Memory B cell (primary cell): ENCODE measurements at regions not wholly inside any gene's neighbourhood (a gene's known extent, or its start where the extent isn't known, plus 50 kb on each side); places are given as distances from the start of the nearest gene placed in this dataset.

Experiments
- ATAC-seq: fragments of 150-1000 bp; cut with Tn5 transposase; 2 replicates; pipeline ENCODE4 v1.10.0; 2021; ENCODE audit warnings: low read depth, mild to moderate bottlenecking, moderate library complexity
- DNase-seq, 2 donors: peaks; one replicate each; pipeline ENCODE4 v3.0.0; 2022; ENCODE audit warnings: low spot score in 2 of 2
- H3K27ac Mint-ChIP-seq: one replicate; pipeline ENCODE4 v1.8.0; 2022; ENCODE audit warnings: mild to moderate bottlenecking, moderate library complexity, mixed read lengths
- H3K27me3 Mint-ChIP-seq: one replicate; pipeline ENCODE4 v1.8.0; 2022; ENCODE audit warnings: mixed read lengths
- H3K36me3 Mint-ChIP-seq: one replicate; pipeline ENCODE4 v1.8.0; 2022; ENCODE audit warnings: mild to moderate bottlenecking, mixed read lengths
- H3K4me1 Mint-ChIP-seq: one replicate; pipeline ENCODE4 v1.8.0; 2022; ENCODE audit warnings: mixed read lengths
- H3K4me3 Mint-ChIP-seq: one replicate; pipeline ENCODE4 v1.8.0; 2022; ENCODE audit warnings: mild to moderate bottlenecking, moderate library complexity, mixed read lengths
- H3K9me3 Mint-ChIP-seq: one replicate; pipeline ENCODE4 v1.8.0; 2022; ENCODE audit warnings: mixed read lengths

- H3K4me1 Mint-ChIP-seq: no peaks in the 10 kb centered on the region
- H3K9me3 Mint-ChIP-seq: peaks cover 20% of the 10 kb centered on the region
- no peaks in the 10 kb centered on the region for H3K27me3 Mint-ChIP-seq
- H3K27ac Mint-ChIP-seq: no peak overlapping the region
- ATAC-seq: no peak
- DNase-seq: no peak
- H3K4me3 Mint-ChIP-seq: no peak overlapping the region
- peaks cover 1% of the 10 kb centered on the region for H3K36me3 Mint-ChIP-seq
Observed at GRCh38 chr9:2311920-2312319, 296.8 kb downstream of the SMARCA2 start.

- Mint-ChIP-seq H3K4me3 (no peak overlapping the region), H3K9me3 (peaks cover 20% of the 10 kb centered on the region), H3K27ac (no peak overlapping the region), H3K36me3 (peaks cover 1% of the 10 kb centered on the region), H3K4me1 (no peaks in the 10 kb centered on the region), H3K27me3 (no peaks in the 10 kb centered on the region)
- ATAC-seq (no peak), DNase-seq (no peak)
Observed at GRCh38 chr9:2313512-2313911, 298.4 kb downstream of the SMARCA2 start.

DNA sequence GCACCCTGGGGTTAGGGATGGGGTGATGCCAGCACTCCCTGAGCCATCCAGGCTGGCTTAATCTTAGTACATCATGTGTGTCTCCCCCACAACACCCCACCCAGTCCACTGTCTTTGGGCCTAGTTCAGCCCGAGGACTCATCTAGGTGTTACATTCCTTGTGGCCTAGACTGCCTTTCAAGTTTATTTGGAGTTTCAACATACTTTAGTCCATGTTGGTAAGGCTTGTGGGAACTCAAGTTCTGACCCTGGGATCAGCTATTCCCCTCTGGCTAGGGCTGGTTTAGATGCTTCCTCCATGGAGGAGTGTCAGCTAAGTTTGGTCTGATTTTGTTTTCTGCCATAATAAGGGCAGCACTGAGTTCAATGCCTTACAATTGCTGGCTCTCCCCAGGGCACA lies 302.4 kb downstream of the SMARCA2 start:
- ATAC-seq: no peak
- H3K9me3 Mint-ChIP-seq: peaks cover 12% of the 10 kb centered on the region
- no peak for DNase-seq
- H3K36me3 Mint-ChIP-seq: no peaks in the 10 kb centered on the region
- H3K4me3 Mint-ChIP-seq: no peak overlapping the region
- H3K27ac Mint-ChIP-seq: no peak overlapping the region
- H3K27me3 Mint-ChIP-seq: peaks cover 5% of the 10 kb centered on the region
- peaks cover 2% of the 10 kb centered on the region for H3K4me1 Mint-ChIP-seq

DNA sequence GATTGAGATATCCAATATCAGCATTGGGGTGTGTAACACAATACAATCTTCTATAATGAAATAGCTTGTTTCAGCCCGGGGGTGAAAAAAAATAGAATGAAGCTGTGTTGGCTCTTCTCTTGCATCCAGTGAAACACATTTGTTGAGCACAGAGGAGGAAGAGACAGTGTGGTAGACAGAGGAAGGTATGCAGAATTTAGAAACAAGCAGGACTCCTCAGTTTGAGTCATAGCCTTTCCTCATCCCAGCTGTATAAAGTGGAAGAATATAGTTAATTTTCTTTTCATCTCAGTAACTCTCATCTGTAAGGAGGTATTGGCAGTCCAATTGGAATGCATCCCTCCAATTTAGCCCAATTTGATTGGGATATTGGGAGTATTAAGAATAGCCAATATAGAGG lies 302.2 kb upstream of the VLDLR start:
- H3K27ac Mint-ChIP-seq: no peak overlapping the region
- no peak for ATAC-seq
- H3K36me3 Mint-ChIP-seq: no peaks in the 10 kb centered on the region
- H3K4me3 Mint-ChIP-seq: no peak overlapping the region
- DNase-seq: no peak
- H3K4me1 Mint-ChIP-seq: peaks cover 2% of the 10 kb centered on the region
- peaks cover 12% of the 10 kb centered on the region for H3K9me3 Mint-ChIP-seq
- peaks cover 5% of the 10 kb centered on the region for H3K27me3 Mint-ChIP-seq

DNA sequence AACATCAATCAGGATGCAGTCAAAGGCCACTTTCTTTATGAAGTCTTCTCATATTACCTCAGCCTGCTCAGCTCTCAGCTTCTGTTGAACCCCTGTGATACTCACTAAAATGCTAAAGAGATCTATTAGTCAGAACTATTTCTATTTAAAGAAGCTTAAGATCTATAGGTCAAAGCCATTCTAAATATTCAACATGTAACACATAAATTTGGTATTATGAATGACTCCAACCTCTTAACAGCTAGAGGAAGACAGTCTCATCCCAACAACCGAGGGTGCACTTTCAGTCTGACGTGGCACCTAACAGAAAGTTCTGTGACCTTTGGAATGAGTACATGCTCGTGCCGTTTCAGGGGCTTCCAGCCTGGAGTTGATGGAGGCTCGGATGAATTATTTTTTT lies 301.5 kb upstream of the VLDLR start:
- ATAC-seq: no peak
- no peak overlapping the region for H3K4me3 Mint-ChIP-seq
- no peak overlapping the region for H3K27ac Mint-ChIP-seq
- peaks cover 2% of the 10 kb centered on the region for H3K4me1 Mint-ChIP-seq
- DNase-seq: no peak
- no peaks in the 10 kb centered on the region for H3K36me3 Mint-ChIP-seq
- peaks cover 12% of the 10 kb centered on the region for H3K9me3 Mint-ChIP-seq
- H3K27me3 Mint-ChIP-seq: peaks cover 5% of the 10 kb centered on the region

DNA sequence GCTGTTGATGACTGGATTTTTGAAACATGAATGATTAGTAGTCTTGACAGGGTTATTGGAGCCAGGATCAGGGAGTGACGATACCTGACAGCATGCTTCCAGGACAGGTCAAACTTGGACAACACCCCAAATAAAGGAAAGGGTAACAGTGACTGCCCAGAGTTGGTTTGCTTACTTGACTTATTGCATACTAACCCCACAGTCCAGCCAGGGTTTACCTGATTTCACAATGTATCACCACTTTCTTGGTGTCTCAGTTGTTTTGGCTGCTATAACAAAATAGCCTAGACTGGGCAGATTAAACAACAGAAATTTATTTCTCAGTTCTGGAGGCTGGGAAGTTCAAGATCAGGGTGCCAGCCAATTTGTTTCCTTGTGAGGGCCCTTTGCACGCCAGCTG lies 301.0 kb upstream of the VLDLR start:
- no peak for DNase-seq
- no peak overlapping the region for H3K27ac Mint-ChIP-seq
- peaks cover 5% of the 10 kb centered on the region for H3K27me3 Mint-ChIP-seq
- H3K4me3 Mint-ChIP-seq: no peak overlapping the region
- no peak for ATAC-seq
- peaks cover 7% of the 10 kb centered on the region for H3K9me3 Mint-ChIP-seq
- H3K36me3 Mint-ChIP-seq: no peaks in the 10 kb centered on the region
- peaks cover 2% of the 10 kb centered on the region for H3K4me1 Mint-ChIP-seq

DNA sequence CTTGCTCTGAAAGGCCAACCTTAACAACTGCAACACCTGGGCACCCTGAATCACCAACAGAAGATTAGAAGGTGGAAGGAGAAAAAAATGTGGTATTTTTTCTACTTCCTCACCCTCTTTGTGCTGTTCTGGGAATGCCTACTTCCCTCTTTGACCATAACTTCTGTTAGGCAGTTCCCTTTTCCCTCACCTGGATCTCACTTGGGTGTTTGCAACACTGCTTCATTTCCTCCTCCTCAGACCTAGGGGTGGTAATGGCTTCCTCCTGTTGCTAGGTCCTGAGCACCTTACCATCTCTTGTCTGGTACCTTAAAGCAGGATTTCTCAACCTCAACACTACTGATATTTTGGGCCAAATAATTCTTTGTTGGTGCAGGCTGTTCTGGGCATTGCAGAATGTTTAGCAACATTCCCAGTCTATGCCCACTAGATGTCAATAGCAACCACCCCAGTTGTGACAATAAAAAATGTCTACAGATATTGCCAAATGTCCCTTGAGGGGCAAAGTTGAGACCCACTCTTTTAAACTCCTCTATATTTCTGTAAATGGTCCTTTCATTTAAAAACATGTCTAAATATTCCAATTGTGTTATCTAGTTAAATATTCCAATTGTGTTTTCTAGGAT lies 300.0 kb upstream of the VLDLR start:
- Mint-ChIP-seq H3K27ac (no peak overlapping the region), H3K9me3 (peaks cover 7% of the 10 kb centered on the region), H3K27me3 (peaks cover 5% of the 10 kb centered on the region), H3K4me1 (peaks cover 2% of the 10 kb centered on the region), H3K4me3 (no peak overlapping the region), H3K36me3 (no peaks in the 10 kb centered on the region)
- DNase-seq (no peak), ATAC-seq (no peak)

GRCh38 chr9:2324742-2325141 lies 296.8 kb upstream of the VLDLR start:
- DNase-seq (no peak), ATAC-seq (no peak)
- H3K4me1 Mint-ChIP-seq: peaks cover 2% of the 10 kb centered on the region
- no peak overlapping the region for H3K27ac Mint-ChIP-seq
- H3K27me3 Mint-ChIP-seq: peaks cover 5% of the 10 kb centered on the region
- H3K4me3 Mint-ChIP-seq: no peak overlapping the region
- H3K9me3 Mint-ChIP-seq: peaks cover 7% of the 10 kb centered on the region
- H3K36me3 Mint-ChIP-seq: no peaks in the 10 kb centered on the region

- no peak for ATAC-seq
- Mint-ChIP-seq H3K9me3 (peaks cover 5% of the 10 kb centered on the region), H3K4me1 (peaks cover 2% of the 10 kb centered on the region), H3K36me3 (no peaks in the 10 kb centered on the region), H3K4me3 (no peak overlapping the region), H3K27me3 (peaks cover 2% of the 10 kb centered on the region), H3K27ac (no peak overlapping the region)
- no peak for DNase-seq
Observed at GRCh38 chr9:2332663-2333062, 288.9 kb upstream of the VLDLR start.

DNA sequence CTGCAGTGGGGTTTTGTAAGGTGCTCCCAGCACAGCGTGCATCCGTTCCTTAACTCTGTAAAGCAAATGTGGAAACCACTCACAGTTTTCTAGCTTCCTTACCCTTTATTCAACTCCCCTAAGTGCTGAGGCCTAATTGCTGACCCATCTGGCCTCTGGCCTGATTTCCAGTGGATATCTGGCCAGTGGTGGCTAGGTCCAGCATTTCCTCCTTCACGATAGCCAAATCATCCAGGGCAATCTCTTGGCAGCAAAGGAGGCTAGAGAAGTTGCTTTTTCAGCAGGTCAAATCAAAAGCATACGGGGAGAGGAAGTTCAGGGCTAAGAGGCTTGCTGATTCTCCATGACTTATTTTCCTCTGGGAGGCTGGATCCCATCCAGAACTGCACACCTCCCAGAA lies 286.3 kb upstream of the VLDLR start:
- H3K27me3 Mint-ChIP-seq: peaks cover 2% of the 10 kb centered on the region
- ATAC-seq: no peak
- H3K4me3 Mint-ChIP-seq: no peak overlapping the region
- H3K9me3 Mint-ChIP-seq: peaks cover 3% of the 10 kb centered on the region
- H3K27ac Mint-ChIP-seq: no peak overlapping the region
- no peaks in the 10 kb centered on the region for H3K36me3 Mint-ChIP-seq
- DNase-seq: no peak
- H3K4me1 Mint-ChIP-seq: peaks cover 2% of the 10 kb centered on the region

- ATAC-seq (no peak), DNase-seq (no peak)
- Mint-ChIP-seq H3K4me3 (no peak overlapping the region), H3K27ac (no peak overlapping the region), H3K4me1 (peaks cover 2% of the 10 kb centered on the region), H3K9me3 (no peaks in the 10 kb centered on the region), H3K27me3 (peaks cover 2% of the 10 kb centered on the region), H3K36me3 (no peaks in the 10 kb centered on the region)
Observed at GRCh38 chr9:2336055-2336454, 285.5 kb upstream of the VLDLR start.

DNA sequence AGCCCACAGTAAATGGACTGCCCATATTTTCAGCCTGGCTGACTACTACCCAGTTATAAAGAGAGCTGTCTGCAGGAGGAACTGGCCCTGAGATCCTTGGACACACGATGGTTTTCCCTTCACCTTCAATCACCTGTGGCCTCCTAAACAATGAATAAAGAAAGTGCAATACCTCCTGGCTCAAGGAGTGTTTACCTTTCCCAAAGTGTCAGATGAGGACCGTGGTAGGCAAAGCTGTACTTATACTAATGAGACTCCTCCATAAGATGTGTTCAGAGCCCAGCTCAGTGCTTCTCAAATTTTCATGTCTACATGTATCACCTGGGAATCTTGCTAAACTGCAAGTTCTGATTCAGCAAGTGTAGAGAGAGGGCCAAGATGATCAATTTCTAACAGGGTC lies 284.5 kb upstream of the VLDLR start:
- Mint-ChIP-seq H3K27ac (no peak overlapping the region), H3K4me3 (no peak overlapping the region), H3K36me3 (no peaks in the 10 kb centered on the region), H3K9me3 (no peaks in the 10 kb centered on the region), H3K27me3 (peaks cover 2% of the 10 kb centered on the region), H3K4me1 (peaks cover 2% of the 10 kb centered on the region)
- ATAC-seq (no peak), DNase-seq (no peak)

GRCh38 chr9:2337627-2338026 lies 284.0 kb upstream of the VLDLR start:
- Mint-ChIP-seq H3K27me3 (peaks cover 4% of the 10 kb centered on the region), H3K36me3 (no peaks in the 10 kb centered on the region), H3K9me3 (no peaks in the 10 kb centered on the region), H3K4me1 (peaks cover 2% of the 10 kb centered on the region), H3K4me3 (no peak overlapping the region), H3K27ac (no peak overlapping the region)
- ATAC-seq: no peak
- DNase-seq: no peak

- ATAC-seq (no peak), DNase-seq (no peak)
- H3K9me3 Mint-ChIP-seq: no peaks in the 10 kb centered on the region
- H3K4me3 Mint-ChIP-seq: no peak overlapping the region
- H3K27me3 Mint-ChIP-seq: peaks cover 4% of the 10 kb centered on the region
- H3K36me3 Mint-ChIP-seq: no peaks in the 10 kb centered on the region
- no peak overlapping the region for H3K27ac Mint-ChIP-seq
- H3K4me1 Mint-ChIP-seq: peaks cover 2% of the 10 kb centered on the region
Observed at GRCh38 chr9:2338777-2339365, 282.7 kb upstream of the VLDLR start.

DNA sequence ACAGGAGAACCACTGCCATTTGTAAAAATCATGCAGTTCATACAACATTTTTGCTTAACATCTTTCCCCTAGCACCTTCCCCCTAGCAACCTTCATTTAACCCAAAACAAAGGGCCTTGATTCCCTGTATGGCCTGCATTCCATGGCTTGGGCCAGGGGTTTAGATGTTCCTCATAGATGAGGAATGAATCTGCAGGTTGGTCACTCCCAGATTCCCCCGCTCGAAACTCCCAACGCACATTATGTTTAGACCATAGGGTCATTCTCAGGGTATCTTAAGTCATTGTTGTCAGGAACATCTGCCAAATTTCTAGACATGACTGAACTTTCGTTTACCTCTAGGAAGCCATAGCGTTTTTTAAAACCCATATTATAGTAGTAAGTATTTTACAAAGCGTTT lies 282.2 kb upstream of the VLDLR start:
- H3K36me3 Mint-ChIP-seq: no peaks in the 10 kb centered on the region
- peaks cover 2% of the 10 kb centered on the region for H3K4me1 Mint-ChIP-seq
- no peaks in the 10 kb centered on the region for H3K9me3 Mint-ChIP-seq
- peaks cover 4% of the 10 kb centered on the region for H3K27me3 Mint-ChIP-seq
- DNase-seq (no peak), ATAC-seq (no peak)
- no peak overlapping the region for H3K4me3 Mint-ChIP-seq
- H3K27ac Mint-ChIP-seq: no peak overlapping the region
